ENCODE measurements at regions not wholly inside any gene's neighbourhood (a gene's known extent, or its start where the extent isn't known, plus 50 kb on each side); places are given as distances from the start of the nearest gene placed in this dataset.

- TF ChIP-seq CTCF (IDR thresholded peaks at IDR 0.05; ENCODE audit: insufficient read depth, low read length, poor library complexity, severe bottlenecking) = no peak
- TF ChIP-seq EZH2phosphoT487 (conservative IDR thresholded peaks at IDR 0.05; ENCODE audit: low read length) = no peak
These were observed 100.1 kb upstream of the PRDM1 start for GRCh38 chr6:105985816-105986632.
